MCF 10A (cell line): ENCODE measurements at regions not wholly inside any gene's neighbourhood (a gene's known extent, or its start where the extent isn't known, plus 50 kb on each side); places are given as distances from the start of the nearest gene placed in this dataset.

Source experiments
- BruUV-seq: library from RNA; stranded (reverse); fragments of 400-500 nt; replicated peaks from 2 replicates; lab custom pipeline; 2021; lab: Mats Ljungman, UMichigan
- CTCF ChIA-PET: fragments of 300-600 bp; sonication (Branson Sonifier 250); formaldehyde crosslinking; extraction: SDS; loops from one replicate; lab custom pipeline; 2021; ENCODE audit warnings: antibody characterized with exemption, inconsistent platforms; lab: Yijun Ruan, JAX
- POLR2A ChIA-PET: fragments of 300-600, 350-650 bp; sonication (Branson Sonifier 250); formaldehyde crosslinking; extraction: SDS; loops from one replicate; lab custom pipeline; 2020; ENCODE audit warnings: antibody characterized with exemption, inconsistent platforms; lab: Yijun Ruan, JAX
- DNase-seq: peaks from one replicate; pipeline ENCODE4 v3.0.0-alpha.2; 2018; ENCODE audit not compliant: unreplicated experiment
- H3K27ac Mint-ChIP-seq: one replicate; pipeline ENCODE4 v1.8.0; 2022; ENCODE audit warnings: mild to moderate bottlenecking, low read depth, mixed read lengths; ENCODE audit not compliant: unreplicated experiment
- H3K27me3 Mint-ChIP-seq: one replicate; pipeline ENCODE4 v1.8.0; 2022; ENCODE audit warnings: mixed read lengths; ENCODE audit not compliant: insufficient read depth, unreplicated experiment
- H3K36me3 Mint-ChIP-seq: one replicate; pipeline ENCODE4 v1.8.0; 2022; ENCODE audit warnings: mild to moderate bottlenecking, moderate library complexity, mixed read lengths; ENCODE audit not compliant: insufficient read depth, unreplicated experiment
- H3K4me1 Mint-ChIP-seq: one replicate; pipeline ENCODE4 v1.8.0; 2022; ENCODE audit warnings: mixed read lengths; ENCODE audit not compliant: insufficient read depth, unreplicated experiment
- H3K4me3 Mint-ChIP-seq: one replicate; pipeline ENCODE4 v1.8.0; 2022; ENCODE audit warnings: mild to moderate bottlenecking, moderate library complexity, mixed read lengths; ENCODE audit not compliant: unreplicated experiment
- H3K9me3 Mint-ChIP-seq: one replicate; pipeline ENCODE4 v1.8.0; 2022; ENCODE audit warnings: mixed read lengths; ENCODE audit not compliant: unreplicated experiment
- intact Hi-C: fragments of 100-400 bp; cut with micrococcal nuclease; formaldehyde crosslinking; loops from 2 replicates; pipeline ENCODE4 v1.14.1; 2022
- TF ChIP-seq, protein P1 (sequence below): fragments of 200-600 bp; IDR thresholded peaks from one replicate; pipeline ENCODE4 v1.8.0; 2022; ENCODE audit warnings: antibody characterized with exemption, mild to moderate bottlenecking; ENCODE audit not compliant: unreplicated experiment

DNA sequence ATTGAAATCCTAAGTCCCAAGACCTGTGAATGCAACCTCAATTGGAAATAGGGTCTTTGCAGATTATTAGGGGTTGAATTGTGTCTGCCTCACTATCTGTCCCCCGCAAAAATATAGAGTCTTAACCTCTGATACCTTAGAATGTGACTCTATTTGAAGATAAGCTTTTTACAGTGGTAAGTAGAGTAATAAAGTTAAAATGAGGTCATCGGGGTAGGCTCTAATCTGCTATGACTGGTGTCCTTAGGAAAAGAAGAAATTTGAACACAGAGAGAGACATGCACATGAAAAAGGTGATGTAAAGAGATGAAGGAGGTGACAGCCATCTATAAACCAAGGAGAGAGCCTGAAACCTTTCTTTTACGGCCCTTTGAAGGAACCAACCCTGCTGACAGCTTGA is 287.1 kb upstream of the ADRA1B start:
- no TSS peak for BruUV-seq
- no peak overlapping the region for H3K27ac Mint-ChIP-seq
- H3K36me3 Mint-ChIP-seq = no peaks in the 10 kb centered on the region
- DNase-seq = no peak
- TF ChIP-seq, protein P1, sequence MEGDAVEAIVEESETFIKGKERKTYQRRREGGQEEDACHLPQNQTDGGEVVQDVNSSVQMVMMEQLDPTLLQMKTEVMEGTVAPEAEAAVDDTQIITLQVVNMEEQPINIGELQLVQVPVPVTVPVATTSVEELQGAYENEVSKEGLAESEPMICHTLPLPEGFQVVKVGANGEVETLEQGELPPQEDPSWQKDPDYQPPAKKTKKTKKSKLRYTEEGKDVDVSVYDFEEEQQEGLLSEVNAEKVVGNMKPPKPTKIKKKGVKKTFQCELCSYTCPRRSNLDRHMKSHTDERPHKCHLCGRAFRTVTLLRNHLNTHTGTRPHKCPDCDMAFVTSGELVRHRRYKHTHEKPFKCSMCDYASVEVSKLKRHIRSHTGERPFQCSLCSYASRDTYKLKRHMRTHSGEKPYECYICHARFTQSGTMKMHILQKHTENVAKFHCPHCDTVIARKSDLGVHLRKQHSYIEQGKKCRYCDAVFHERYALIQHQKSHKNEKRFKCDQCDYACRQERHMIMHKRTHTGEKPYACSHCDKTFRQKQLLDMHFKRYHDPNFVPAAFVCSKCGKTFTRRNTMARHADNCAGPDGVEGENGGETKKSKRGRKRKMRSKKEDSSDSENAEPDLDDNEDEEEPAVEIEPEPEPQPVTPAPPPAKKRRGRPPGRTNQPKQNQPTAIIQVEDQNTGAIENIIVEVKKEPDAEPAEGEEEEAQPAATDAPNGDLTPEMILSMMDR = no peak
- H3K4me3 Mint-ChIP-seq = no peak overlapping the region
- H3K27me3 Mint-ChIP-seq = no peaks in the 10 kb centered on the region
- intact Hi-C loops = no loop called here
- CTCF ChIA-PET = no interaction called here
- H3K4me1 Mint-ChIP-seq = no peaks in the 10 kb centered on the region
- H3K9me3 Mint-ChIP-seq = no peaks in the 10 kb centered on the region
- POLR2A ChIA-PET = no interaction called here

DNA sequence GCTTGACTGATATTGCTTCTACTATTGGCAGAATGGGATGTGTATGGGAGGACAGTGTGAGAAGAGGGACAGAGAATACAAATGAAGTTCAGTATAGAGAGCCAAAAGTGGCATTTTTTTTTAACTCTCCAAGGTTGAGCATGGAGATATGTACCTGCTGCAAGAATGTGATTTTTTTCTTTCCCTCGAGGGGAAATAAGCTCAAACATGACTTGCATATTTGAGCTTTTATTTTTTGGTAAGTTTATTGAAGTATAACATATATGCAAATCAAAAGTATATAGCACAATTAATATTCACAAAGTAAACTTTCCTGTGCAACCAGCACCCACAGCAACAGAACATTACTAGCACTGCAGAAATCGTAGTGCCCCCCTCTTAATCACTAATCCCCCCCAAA is 285.7 kb upstream of the ADRA1B start:
- DNase-seq = no peak
- no peaks in the 10 kb centered on the region for H3K36me3 Mint-ChIP-seq
- H3K4me1 Mint-ChIP-seq = no peaks in the 10 kb centered on the region
- no peaks in the 10 kb centered on the region for H3K27me3 Mint-ChIP-seq
- TF ChIP-seq, protein P1 = no peak
- intact Hi-C loops = no loop called here
- H3K27ac Mint-ChIP-seq = no peak overlapping the region
- BruUV-seq = no TSS peak
- H3K4me3 Mint-ChIP-seq = no peak overlapping the region
- POLR2A ChIA-PET = interaction anchor here (1.0 kb wide), 1 partner anchor 9 kb away, joined by 4 read pairs; no protein-coding TSS in a partner anchor
- CTCF ChIA-PET = interaction anchor here (0.5 to 1.2 kb wide), 4 partner anchors 10 to 102 kb away, joined by 3 to 5 read pairs (median 3); no protein-coding TSS in a partner anchor
- no peaks in the 10 kb centered on the region for H3K9me3 Mint-ChIP-seq

DNA sequence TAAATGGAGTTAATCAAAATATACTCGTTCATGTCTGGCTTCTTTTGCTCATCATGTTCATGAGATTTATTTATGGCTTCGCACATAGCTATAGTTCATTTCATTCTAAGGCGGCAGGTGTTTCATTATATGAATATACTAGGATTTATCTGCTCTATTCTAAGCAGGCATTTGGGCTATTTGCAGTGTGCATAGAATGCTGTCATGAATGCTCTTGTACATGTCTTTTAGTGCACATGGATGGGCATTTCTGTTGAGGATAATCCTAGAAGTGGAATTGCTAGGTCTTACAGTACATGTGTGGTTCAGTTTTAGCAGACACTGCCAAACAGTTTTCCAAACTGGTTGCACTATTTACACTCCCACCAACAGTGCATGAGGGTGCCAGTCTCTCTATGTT is 285.3 kb upstream of the ADRA1B start:
- no peaks in the 10 kb centered on the region for H3K4me1 Mint-ChIP-seq
- no peaks in the 10 kb centered on the region for H3K36me3 Mint-ChIP-seq
- no peaks in the 10 kb centered on the region for H3K9me3 Mint-ChIP-seq
- intact Hi-C loops = no loop called here
- ChIA-PET POLR2A (interaction anchor here (1.0 kb wide), 1 partner anchor 10 kb away, joined by 4 read pairs; no protein-coding TSS in a partner anchor), CTCF (interaction anchor here (0.5 to 1.2 kb wide), 4 partner anchors 10 to 103 kb away, joined by 3 to 5 read pairs (median 3); no protein-coding TSS in a partner anchor)
- DNase-seq = no peak
- H3K27me3 Mint-ChIP-seq = no peaks in the 10 kb centered on the region
- no peak overlapping the region for H3K4me3 Mint-ChIP-seq
- BruUV-seq = no TSS peak
- TF ChIP-seq, protein P1 = no peak
- H3K27ac Mint-ChIP-seq = no peak overlapping the region

DNA sequence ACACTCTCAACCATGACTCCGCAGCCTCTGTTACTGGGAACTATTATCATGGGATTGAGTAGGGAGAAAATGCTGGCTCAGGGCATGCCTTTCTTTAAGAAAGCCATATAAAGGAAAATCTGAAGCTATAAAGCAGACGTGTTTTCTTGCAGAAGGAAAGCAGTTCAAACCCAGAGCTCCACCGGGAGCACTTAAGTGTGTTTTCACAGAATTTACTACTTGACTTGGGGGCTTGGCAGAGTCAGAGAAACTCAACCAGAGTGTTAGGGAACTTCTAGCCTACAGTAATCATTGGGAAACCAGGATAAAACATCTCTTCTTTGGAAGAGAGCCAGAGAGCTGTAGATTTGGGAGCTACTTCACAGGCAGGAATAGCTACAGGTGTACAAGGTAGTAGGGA is 283.4 kb upstream of the ADRA1B start:
- ChIA-PET POLR2A (no interaction called here), CTCF (interaction anchor here (0.7 kb wide), 1 partner anchor 85 kb away, joined by 4 read pairs; no protein-coding TSS in a partner anchor)
- H3K4me3 Mint-ChIP-seq = no peak overlapping the region
- BruUV-seq = no TSS peak
- no peak for DNase-seq
- no peak overlapping the region for H3K27ac Mint-ChIP-seq
- no peaks in the 10 kb centered on the region for H3K9me3 Mint-ChIP-seq
- TF ChIP-seq, protein P1 = no peak
- intact Hi-C loops = no loop called here
- no peaks in the 10 kb centered on the region for H3K36me3 Mint-ChIP-seq
- H3K4me1 Mint-ChIP-seq = no peaks in the 10 kb centered on the region
- H3K27me3 Mint-ChIP-seq = no peaks in the 10 kb centered on the region
